ENCODE measurements at regions not wholly inside any gene's neighbourhood (a gene's known extent, or its start where the extent isn't known, plus 50 kb on each side); places are given as distances from the start of the nearest gene placed in this dataset.

DNA sequence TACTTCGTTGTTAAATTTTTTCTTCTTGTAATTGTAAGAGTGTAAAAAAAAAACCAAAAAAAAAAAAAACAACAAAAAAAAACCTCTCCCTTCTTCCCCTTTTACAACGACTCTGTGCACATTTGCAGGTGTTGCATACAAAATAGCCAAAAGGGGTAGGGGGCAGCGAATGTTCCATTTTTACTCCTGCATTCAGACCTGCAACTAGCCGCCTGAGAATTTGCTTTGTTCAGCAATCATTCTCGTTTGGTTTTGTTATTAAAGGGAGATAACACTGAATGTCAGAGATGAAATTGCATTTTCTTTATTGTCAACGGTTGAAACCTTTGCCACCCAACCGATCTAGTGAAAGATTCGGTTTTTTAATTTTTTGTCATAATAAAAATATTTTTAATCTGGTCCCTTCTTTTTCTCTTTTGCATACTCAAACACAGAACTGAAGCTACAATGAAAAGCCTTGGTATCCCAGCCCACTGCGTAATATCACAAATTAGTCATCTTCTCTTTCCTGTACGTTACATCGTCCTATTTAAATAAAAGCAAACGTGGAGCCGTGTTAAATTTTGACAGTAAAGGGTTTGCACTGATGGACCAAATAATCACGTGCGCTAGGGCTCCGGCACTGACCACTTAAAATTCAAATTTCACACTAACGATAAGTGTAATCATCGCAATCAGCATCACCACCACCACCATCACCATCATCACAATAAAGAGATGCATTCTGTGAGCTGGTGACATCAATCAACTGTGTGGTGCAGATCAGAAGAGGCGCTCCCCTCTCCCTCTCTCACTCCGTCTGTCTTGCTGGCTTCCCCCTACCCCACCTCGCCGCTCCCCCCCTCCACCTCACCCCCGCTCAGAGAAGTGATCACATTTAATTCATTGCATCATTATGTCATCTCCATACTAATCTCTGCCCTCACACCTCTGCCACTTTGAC is 406.2 kb upstream of the PSMD7 start:
- 15% methylated on average over 23 of the region's 23 CpGs for WGBS (ENCODE audit: low lambda C conversion rate)

GRCh38 chr16:73888840-73889490 is 407.6 kb upstream of the PSMD7 start:
- Histone ChIP-seq H3K4me3 (replicated peaks in 1 of 3; ENCODE audit: insufficient read depth in 1 of 3, low read depth in 2 of 3, low read length in 3 of 3) (no peak overlapping the region), H3K27ac (ENCODE audit: extremely low read length, insufficient read depth, low read length) (no peak overlapping the region), H3K79me2 (ENCODE audit: insufficient read depth, low read length) (no peaks in the 10 kb centered on the region), H3K4me1 (ENCODE audit: insufficient read depth, low read length) (no peaks in the 10 kb centered on the region), H3K36me3 (replicated peaks in 1 of 2; ENCODE audit: control insufficient read depth in 1 of 2, insufficient read depth in 2 of 2, low read length in 2 of 2) (no peaks in the 10 kb centered on the region), H3K9ac (ENCODE audit: insufficient read depth, low read depth, low read length) (no peak overlapping the region), H3K27me3 (ENCODE audit: control insufficient read depth in 1 of 2, insufficient read depth in 2 of 2, low read length in 2 of 2) (peaks cover 1 to 46% of the 10 kb centered on the region in 2 experiments), H2AFZ (ENCODE audit: low read length) (no peak overlapping the region), H3K4me2 (ENCODE audit: low read depth, low read length) (no peak overlapping the region), H3K9me3 (ENCODE audit: low read length) (no peaks in the 10 kb centered on the region), H4K20me1 (ENCODE audit: insufficient read depth, low read length) (no peaks in the 10 kb centered on the region)
- ChIA-PET POLR2A (no interaction called here), CTCF (ENCODE audit: low intra/inter-chr PET ratio, low total read pairs) (no interaction called here)
- no peak for DNase-seq (ENCODE audit: low spot score)
- 31% methylated on average over 11 of the region's 13 CpGs for WGBS (ENCODE audit: low lambda C conversion rate)
- in situ Hi-C loops (cut with HindIII; ENCODE audit: extremely low pct_ligation_motif_present, low pct_unique_long_range_greater_than_20kb) (no loop called here), intact Hi-C loops (cut with micrococcal nuclease; ENCODE audit: unreplicated experiment) (no loop called here)
- no peak for FAIRE-seq
- BruUV-seq (replicated peaks): no TSS peak
- ATAC-seq: no peak
- TF ChIP-seq SAP130 (CRISPR knock-in tag; IDR thresholded peaks at IDR 0.05; ENCODE audit: low read depth) (no peak), CSRNP1 (CRISPR knock-in tag; IDR thresholded peaks at IDR 0.05) (no peak), SMAD9 (CRISPR knock-in tag; IDR thresholded peaks at IDR 0.05) (no peak), ZFP36 (IDR thresholded peaks at IDR 0.05; ENCODE audit: borderline replicate concordance, low read depth, low read length, partially characterized antibody) (no peak), KLF11 (CRISPR knock-in tag; IDR thresholded peaks at IDR 0.05) (no peak), ARID5B (CRISPR knock-in tag; IDR thresholded peaks at IDR 0.05) (no peak), MAX (IDR thresholded peaks at IDR 0.05) (no peak)
- TF ChIP-seq, protein P1, sequence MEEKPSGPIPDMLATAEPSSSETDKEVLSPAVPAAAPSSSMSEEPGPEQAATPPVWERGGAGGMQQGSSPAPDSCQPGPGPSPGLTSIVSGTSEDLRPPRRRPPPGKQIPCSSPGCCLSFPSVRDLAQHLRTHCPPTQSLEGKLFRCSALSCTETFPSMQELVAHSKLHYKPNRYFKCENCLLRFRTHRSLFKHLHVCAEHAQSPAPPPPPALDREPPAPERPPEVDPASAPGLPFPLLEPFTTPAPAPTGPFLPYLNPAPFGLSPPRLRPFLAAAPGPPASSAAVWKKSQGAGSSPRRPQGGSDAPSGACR (CRISPR knock-in tag; IDR thresholded peaks at IDR 0.05): no peak

More for the DNA sequence above, 406.2 kb upstream of the PSMD7 start:
- Histone ChIP-seq H3K4me1 (ENCODE audit: insufficient read depth, low read length) (no peaks in the 10 kb centered on the region), H3K9me3 (ENCODE audit: low read length) (no peaks in the 10 kb centered on the region), H3K27me3 (ENCODE audit: control insufficient read depth in 1 of 2, insufficient read depth in 2 of 2, low read length in 2 of 2) (peaks cover 1 to 48% of the 10 kb centered on the region in 2 experiments), H3K79me2 (ENCODE audit: insufficient read depth, low read length) (no peaks in the 10 kb centered on the region), H3K36me3 (replicated peaks in 1 of 2; ENCODE audit: control insufficient read depth in 1 of 2, insufficient read depth in 2 of 2, low read length in 2 of 2) (no peaks in the 10 kb centered on the region), H3K4me2 (ENCODE audit: low read depth, low read length) (no peak overlapping the region), H2AFZ (ENCODE audit: low read length) (no peak overlapping the region), H3K27ac (ENCODE audit: extremely low read length, insufficient read depth, low read length) (no peak overlapping the region), H3K9ac (ENCODE audit: insufficient read depth, low read depth, low read length) (no peak overlapping the region), H3K4me3 (replicated peaks in 1 of 3; ENCODE audit: insufficient read depth in 1 of 3, low read depth in 2 of 3, low read length in 3 of 3) (no peak overlapping the region), H4K20me1 (ENCODE audit: insufficient read depth, low read length) (no peaks in the 10 kb centered on the region)
- no TSS peak for BruUV-seq (replicated peaks)
- in situ Hi-C loops (cut with HindIII; ENCODE audit: extremely low pct_ligation_motif_present, low pct_unique_long_range_greater_than_20kb): no loop called here
- DNase-seq (ENCODE audit: low spot score): no peak
- ChIA-PET CTCF (ENCODE audit: low intra/inter-chr PET ratio, low total read pairs) (no interaction called here), POLR2A (no interaction called here)
- ATAC-seq: no peak
- TF ChIP-seq NFKB2 (CRISPR knock-in tag; IDR thresholded peaks at IDR 0.05; ENCODE audit: borderline replicate concordance): no peak
- no peak for TF ChIP-seq HDAC2 (CRISPR knock-in tag; IDR thresholded peaks at IDR 0.05)
- TF ChIP-seq CBX5 (CRISPR knock-in tag; IDR thresholded peaks at IDR 0.05; ENCODE audit: borderline replicate concordance): no peak
- TF ChIP-seq U2AF2 (IDR thresholded peaks at IDR 0.05; ENCODE audit: low read depth, low read length): no peak
- no peak for TF ChIP-seq ZNF737 (CRISPR knock-in tag; IDR thresholded peaks at IDR 0.05; ENCODE audit: borderline replicate concordance)
- no peak for FAIRE-seq
- intact Hi-C loops (cut with micrococcal nuclease; ENCODE audit: unreplicated experiment): no loop called here

Measured in HepG2 (cell line).